Colon (tissue), 2 donors: ENCODE measurements at regions not wholly inside any gene's neighbourhood (a gene's known extent, or its start where the extent isn't known, plus 50 kb on each side); places are given as distances from the start of the nearest gene placed in this dataset.
"Not testable (repeated sequence)": the region's sequence is repeated elsewhere in the genome, so short reads cannot be mapped to it uniquely, and the experiment has no call there.

ENCODE experiments used
- FAIRE-seq: peaks from 2 replicates; lab custom pipeline; 2012; peaks lifted over from hg19 to GRCh38; lab: Jason Lieb, UNC
- donor health status: control.
- donor health status: control.

DNA sequence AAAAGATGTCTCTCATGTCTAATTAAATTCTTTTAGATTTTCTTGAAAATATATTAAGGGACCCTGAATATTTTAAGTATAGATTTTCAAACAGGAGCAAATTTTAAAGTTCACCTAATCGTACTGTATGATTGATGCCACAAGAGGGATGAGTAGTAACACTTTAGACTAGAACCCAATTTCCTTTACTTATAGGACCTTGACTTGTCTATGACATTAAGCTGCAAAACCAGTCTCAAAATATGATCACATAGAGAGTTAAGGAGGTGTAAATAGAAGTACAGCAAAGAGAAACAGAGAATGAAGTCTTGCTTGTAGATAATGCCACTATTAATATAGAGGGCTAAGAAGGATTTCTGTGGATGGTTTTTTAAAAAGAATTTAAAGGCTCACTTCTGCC lies 312.9 kb upstream of the PRR16 start:
- no peak for FAIRE-seq

DNA sequence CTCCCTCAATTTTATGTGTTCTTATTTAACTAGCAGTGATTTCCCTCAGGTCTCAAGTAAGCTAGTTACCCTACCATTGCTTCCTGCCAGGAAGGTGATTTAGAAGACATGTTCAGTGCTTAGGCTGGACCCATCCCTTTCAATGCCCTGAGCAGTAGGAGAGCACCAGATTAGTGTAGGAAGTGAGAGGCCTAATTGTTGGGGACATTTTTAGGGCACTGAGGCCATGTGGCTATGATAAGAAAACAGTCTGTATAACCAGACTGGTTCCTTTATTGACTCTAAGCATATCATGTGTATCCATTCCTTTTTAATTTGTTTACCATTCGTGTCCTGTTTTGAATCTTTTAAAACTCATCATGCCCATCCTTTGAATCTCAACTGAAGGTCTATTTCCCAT lies 312.3 kb upstream of the PRR16 start:
- FAIRE-seq: no peak

DNA sequence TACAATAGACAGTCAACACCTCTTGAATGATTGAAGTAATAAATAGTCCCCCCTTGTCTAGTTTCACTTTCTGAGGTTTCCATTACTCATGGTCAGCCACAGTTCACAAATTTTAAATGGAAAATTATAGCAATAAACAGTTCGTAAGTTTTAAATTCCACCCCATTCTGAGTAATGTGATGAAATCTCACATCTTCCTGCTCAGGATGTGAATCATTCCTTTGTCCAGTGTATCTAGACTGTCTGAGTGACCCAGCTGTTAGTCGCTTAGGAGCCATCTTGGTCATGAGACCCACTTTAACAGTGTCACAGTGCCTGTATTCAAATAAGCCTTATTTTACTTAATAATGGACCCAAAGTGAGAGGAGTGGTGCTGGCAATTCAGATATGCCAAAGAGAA lies 311.6 kb upstream of the PRR16 start:
- FAIRE-seq: no peak

DNA sequence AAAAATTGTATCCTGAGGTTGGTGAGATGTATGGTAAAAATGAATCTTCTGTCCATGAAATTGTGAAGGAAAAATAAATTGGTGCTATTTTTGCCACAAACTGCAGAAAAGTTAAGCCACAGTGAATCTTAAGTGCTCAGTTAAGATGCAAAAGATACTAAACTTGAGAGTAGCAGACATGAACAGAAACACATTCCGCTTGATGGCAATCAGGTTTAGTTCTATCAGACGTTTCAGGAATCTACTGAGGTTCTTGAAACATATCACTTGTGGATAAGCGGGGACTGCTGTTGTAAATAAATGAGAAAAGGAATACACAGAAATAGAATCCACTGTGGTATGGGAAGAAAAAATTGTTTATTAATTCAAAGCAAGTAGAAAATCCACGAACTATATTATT lies 311.2 kb upstream of the PRR16 start:
- no peak for FAIRE-seq

DNA sequence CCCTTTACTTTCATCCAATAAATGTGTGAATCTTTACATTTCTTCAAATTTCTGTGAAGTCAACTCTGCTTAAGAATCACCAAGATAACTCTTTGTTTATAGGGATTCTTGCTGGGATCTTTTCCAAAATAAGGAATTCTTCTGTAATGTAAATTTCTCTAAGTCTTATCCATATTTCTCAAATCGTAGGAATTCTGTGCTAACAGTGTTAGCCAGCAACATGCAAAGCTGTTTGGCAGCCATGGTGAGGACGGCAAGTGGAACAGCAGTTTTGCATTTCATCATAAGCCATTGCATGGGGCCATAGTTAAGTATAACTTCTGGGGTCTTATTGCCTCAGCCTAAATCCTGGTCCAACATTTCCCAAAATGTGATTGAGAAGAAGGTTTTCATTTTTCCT lies 310.5 kb upstream of the PRR16 start:
- FAIRE-seq: no peak

DNA sequence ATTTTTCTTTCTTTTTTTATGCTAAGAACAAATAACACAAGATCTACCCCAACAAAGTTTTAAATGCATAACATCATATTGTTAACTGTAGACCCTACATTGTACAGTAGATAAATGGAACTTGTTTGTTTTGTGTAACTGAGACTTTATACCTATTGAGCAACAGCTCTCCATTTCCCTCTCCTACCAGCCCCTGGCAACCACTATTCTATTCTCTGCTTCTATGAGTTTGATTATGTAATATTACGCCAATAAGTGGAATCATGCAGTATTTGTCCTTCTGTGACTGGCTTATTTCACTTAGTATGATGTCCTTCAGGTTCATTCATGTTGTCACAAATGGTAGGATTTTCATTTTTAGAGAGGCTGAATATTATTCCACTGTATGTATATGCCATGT lies 308.2 kb upstream of the PRR16 start:
- FAIRE-seq: no peak

DNA sequence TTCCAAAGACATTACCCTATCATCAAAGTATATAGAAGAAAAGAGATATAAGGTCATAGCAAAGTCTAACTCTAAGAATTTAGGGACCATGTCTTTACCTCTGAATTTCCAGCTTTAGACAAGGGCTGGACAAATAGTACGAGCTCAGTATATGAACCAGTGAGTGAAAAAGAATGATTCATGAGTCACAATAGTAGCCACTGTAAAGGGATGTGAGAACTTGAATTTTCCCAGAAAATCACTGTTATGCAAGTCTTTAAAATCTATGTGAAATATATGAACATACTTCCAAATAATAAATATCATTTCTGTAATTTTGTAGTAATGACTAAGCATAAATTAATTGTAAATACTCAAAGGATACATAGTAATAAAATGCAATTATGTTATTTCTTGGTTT lies 305.9 kb upstream of the PRR16 start:
- no peak for FAIRE-seq

DNA sequence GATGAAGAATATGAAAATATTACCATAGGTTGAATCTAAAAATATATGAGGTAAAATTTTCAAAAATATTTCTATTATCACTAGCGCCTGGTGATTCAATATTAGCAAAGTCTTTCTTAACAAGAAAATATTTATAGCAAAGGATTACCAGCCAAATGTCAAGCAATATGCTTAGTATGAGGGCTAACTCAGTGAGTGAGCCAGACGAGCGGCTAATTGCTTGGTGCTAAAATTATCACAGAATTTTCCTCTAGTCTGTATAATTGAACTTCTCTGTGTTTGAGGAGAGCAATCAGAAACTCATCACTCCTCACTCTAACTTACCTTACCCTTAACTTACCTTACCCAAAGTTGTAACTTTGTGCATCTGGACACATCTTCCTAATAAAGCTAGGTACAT lies 304.9 kb upstream of the PRR16 start:
- no peak for FAIRE-seq

DNA sequence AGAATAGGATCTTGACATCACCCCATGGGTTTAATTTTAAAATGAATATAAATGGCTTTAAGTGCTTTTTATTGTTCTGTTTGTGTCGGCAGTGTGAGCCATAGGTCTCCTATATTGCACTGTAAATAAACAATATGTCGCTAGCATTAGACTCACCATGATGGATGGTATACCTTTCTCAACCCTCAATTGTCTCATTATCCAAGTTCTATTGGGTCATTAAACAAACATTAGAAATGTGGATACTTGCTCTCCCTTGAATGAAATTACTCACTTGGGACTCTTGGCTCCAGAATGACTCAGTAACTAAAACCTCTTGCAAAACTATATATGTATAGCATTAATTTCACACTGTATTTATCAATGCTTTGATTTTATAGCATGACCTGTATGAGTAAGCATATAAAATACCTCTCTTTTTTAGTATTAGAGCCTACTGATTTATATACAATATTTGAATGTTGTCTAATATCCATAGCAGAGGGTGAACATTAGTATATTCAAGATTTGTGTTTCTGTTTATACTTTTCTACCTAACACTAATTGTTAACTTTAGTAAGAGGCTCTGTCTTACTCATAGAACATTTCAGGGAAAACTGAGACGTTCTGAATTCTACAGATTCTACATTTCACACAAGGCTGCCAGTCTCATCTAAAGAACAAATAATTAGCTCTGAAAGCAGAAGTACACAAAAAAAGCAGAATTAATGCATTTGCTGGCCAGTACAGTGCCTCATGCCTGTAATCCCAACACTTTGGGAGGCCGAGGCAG lies 303.8 kb upstream of the PRR16 start:
- no peak for FAIRE-seq

DNA sequence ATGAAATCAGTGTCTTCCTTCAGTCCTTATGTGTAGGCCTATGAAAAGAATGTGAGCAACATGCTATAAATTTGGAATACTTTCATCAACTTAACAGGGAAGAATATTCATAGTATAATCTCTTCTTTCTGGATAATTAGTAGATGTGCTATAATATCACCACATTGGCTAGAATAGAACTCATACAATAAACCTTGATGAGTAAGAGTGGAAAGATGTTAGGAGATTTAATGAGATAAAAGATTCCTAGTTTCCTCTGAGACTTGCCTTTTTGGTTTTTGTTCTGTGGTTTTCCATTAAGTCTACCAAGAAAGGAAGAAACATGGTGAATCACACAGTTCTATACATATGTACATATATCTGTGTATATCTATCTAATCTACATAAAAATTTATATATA lies 301.8 kb upstream of the PRR16 start:
- FAIRE-seq: no peak

DNA sequence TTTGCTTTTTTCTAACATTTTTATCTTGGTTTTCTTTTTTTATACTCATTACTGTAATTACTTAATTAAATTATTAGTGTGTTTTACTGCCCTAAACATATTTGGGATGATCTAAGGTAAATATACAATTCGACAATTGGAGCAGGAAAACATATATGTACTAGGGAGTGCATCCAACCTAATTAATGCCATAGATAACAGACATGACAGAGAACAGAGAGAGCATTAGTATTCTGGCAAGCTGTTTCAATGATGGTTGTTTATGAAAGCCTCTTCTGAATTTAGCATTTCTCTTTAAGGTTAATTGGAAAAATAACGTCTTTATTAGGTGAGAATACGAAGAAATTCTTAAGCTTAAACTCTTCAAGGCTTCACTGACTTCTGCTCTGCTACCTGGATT lies 300.1 kb upstream of the PRR16 start:
- FAIRE-seq: no peak

DNA sequence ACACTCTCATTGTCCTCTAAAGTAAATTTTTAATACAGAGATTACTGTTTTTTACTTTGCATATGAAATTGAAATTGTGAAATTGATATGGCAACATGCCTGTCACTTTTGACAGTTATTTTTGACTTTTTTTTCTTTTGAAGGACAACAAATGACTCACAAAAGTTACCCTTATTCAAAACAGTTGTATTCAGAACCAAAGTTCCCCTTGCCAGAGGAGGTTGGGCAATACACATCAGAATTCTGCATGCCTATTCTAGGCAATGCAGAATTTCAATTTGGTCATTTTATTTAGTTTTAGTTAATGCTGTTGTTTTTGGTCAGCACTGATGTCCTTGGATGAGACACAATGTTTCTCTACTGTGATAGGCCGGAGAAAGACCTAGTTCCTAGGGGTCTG lies 299.1 kb upstream of the PRR16 start:
- no peak for FAIRE-seq

DNA sequence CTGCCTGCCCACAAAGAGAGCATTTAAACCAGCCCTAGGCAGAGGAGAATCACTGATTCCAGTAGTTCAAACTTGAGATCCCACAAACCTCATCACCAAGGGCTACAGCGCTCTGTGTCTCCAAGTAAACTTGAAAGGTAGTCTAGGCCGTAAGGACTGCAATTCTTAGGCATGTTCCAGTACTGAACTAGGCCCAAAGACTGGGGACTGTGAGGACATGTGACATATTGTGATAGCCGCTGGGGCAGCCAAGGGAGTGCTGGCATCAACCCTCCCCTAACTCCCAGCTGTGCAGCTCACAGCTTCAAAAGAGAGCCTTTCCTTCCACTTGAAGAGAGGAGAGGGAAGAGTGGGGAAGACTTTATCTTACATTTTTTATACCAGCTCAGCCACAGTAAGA lies 291.0 kb upstream of the PRR16 start:
- FAIRE-seq: no peak

DNA sequence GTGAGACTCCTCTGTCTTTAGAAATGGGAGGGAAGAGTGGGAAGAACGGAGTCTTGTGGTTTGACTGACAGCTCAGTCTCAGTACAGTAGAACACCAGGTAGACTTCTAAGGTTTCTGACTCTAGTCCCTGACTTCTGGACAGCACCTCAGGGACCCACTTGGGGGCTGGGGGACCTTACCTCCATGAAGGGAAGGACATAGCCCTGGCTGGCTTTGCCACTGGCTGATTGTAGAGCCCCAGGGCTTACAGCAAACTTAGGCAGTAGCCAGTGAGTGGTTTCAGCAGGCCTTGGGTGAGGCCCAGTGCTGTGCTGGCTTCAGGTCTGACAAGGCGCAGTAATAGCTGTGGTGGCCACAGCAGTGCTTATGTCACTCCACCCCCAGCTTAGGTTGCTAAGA lies 290.0 kb upstream of the PRR16 start:
- FAIRE-seq: no peak

DNA sequence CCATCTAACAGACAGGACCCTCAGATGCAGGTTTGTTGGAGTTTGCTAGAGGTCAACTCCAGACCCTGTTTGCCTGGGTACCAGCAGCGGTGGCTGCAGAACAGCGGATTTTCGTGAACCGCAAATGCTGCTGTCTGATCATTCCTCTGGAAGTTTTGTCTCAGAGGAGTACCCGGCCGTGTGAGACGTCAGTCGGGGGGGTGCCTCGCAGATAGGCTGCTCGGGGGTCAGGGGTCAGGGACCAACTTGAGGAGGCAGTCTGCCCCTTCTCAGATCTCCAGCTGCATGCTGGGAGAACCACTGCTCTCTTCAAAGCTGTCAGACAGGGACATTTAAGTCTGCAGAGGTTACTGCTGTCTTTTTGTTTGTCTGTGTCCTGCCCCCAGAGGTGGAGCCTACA lies 282.9 kb upstream of the PRR16 start:
- FAIRE-seq: not testable (repeated sequence)

DNA sequence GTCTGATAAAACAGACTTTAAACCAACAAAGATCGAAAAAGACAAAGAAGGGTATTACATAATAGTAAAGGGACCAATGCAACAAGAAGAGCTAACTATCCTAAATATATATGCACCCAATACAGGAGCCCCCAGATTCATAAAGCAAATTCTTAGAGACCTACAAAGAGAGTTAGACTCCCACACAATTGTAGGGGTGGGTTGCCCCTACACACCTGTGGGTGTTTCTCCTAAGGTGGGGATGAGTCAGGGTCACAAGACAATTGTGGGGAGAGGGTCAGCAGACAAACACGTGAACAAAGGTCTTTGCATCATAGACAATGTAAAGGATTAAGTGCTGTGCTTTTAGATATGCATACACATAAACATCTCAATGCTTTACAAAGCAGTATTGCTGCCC lies 269.4 kb upstream of the PRR16 start:
- not testable (repeated sequence) for FAIRE-seq

DNA sequence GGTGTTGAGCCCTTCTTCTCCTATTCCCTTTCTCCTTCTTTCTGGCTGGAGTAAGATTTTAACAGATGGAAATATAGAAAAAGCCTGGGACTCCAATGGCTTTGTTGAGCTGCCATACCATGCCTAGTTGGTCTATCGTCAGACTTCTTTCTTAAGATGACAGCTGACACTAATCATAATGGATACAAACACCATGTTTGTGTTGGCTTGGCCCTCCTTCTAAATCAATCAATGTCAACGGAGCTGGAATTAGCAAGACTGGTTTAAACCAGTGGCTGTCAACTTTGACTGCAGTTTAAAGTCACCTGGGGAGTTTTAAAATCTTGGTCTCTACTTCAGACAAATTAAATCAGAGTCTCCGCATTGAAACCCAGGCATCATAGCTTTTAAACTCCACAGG lies 264.5 kb upstream of the PRR16 start:
- no peak for FAIRE-seq

DNA sequence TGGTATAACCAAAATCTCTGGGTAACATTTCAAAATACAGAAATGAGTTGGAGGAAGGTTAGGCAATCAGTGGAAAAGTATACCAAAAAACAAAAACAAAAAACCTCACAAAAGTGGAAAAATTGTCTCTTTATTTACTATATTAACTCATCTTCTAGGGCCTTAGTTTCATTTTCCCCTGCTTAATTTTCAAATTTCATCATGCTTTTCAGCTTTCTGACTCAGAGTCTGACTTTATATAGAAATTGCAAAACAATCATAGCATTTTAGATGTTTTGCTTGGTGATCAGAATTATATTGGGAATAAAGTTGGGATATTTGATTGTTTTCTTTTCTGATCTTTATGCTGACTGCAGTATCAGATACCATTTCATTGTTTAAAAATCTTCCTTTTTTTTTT lies 257.0 kb upstream of the PRR16 start:
- FAIRE-seq: no peak

DNA sequence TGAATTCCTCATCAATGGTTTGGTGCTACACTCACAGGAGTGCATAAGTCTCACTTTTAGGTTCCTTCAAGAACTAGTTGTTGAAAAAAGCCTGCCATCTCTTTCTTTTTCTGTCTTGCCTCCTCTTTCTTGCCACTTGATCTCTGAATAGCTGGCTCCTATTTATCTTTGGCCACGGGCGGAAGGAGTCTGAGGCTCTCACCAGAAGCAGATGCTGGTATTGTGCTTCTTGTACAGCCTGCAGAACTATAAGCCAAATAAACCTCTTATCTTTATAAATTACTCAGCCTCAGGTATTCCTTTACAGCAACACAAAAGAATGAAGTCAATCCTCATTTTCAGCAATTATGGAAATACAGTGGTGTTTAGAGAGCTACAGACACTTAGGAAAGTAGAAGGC lies 247.1 kb upstream of the PRR16 start:
- FAIRE-seq: no peak

DNA sequence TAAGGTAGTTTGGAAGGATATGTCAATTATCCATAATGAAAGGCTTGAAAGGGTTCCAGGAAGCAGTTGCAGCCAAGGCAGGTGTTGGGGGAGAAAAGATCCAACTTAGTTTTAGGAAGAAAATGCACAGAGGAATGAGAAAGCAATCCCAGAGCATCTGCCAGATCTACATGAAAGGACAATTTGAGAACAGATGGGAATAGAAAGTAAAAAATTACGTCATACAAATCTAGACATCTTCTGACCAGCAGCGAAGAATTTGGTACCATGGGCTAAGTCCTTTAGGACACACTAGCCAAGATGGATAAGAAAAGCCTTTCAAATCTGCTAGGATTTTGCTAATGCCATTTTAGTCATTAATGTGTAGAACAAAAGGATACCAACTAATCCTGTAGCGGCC lies 244.1 kb upstream of the PRR16 start:
- FAIRE-seq: no peak

DNA sequence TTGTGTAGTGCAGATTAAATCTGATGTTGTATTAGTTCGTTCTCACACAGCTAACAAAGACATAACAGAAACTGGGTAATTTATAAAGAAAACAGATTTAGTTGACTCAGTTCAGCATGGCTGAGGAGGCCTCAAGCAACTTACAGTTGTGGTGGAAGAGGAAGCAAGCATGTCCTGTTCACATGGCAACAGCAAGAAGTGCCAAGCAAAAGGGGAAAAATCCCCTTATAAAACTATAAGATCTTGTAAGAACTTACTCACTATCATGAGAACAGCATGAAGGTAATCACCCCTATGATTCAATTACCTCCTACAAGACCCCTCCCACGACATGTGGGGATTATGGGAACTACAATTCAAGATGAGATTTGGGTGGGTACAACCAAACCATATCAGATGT lies 238.6 kb upstream of the PRR16 start:
- FAIRE-seq: no peak

DNA sequence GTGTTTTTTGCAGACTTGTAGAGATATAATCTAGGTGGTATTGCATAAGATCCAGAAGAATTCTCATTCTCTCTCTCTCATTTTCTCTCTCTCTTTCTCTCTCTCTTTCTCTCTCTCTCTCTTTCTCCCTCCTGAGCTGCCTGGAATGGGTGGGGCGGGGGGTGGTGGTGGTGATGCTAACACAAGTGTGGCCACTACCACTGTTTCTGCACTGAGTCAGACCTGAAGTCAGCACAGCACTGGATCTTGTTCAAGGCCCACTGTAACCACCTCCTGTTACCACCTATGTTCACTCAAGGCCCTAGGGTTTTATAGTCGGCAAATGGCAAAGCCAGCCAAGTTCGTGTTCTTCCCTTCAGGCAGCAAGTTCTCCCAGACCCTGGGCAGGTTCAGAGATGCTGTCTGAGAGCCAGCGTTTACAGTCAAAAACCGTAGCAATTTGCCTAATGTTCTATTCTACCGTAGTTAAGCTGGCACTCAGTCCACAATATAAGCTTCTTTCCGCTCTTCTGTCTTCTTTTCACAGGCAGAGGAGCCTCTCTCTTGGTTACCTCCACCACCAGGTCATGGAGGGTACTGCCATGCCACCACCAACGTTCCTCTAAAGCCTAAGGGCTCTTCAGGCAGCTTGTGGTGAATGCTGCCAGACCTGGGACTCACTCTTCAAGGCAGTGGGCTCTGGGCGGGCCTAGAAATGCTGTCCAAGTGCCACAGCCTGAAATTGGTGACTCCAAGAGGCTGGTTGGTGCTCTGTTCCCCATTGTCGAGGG lies 235.7 kb upstream of the PRR16 start:
- no peak for FAIRE-seq

DNA sequence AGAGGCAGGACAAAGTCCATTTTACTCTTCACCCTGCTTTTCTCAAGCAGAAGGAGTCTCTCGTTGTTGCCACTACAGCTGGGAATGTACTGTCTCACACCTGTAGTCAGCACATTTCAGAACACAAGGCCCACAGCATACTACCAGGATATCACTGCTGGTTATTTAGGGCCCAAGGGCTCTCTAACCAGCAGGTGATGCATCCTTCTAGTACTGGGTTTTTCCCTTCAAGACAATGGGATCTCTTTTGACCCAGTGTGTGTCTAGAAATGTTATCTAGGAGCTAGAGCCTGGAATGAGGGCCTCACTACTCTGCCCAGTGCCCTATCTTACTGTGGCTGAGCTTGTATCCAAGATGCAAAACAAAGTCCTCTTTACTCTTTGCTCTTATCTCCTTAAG lies 235.1 kb upstream of the PRR16 start:
- no peak for FAIRE-seq

DNA sequence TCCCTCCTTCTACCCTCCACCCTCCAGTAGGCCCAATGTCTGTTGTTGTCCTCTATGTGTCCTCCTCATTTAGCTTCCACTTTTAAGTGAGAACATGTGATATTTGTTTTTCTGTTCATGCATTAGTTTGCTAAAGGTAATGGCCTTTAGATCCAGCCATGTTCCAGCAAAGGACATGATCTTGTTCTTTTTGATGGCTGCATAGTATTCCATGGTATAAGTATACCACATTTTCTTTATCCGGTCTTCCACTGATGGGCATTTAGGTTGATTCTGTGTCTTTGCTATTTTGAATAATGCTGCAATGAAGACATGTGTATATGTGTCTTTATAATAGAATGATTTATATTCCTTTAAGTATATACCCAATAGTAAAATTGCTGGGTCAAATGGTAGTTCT lies 232.5 kb upstream of the PRR16 start:
- no peak for FAIRE-seq
